ENCODE measurements at regions not wholly inside any gene's neighbourhood (a gene's known extent, or its start where the extent isn't known, plus 50 kb on each side); places are given as distances from the start of the nearest gene placed in this dataset.

- CTCF ChIA-PET (ENCODE audit: low intra/inter-chr PET ratio, low total read pairs): no interaction called here
- Histone ChIP-seq H4K20me1 (ENCODE audit: insufficient read depth, low read length) (no peaks in the 10 kb centered on the region), H3K9me3 (ENCODE audit: low read length) (peaks cover 80% of the 10 kb centered on the region), H3K4me3 (replicated peaks in 1 of 3; ENCODE audit: insufficient read depth in 1 of 3, low read depth in 2 of 3, low read length in 3 of 3) (no peak overlapping the region), H3K9ac (ENCODE audit: insufficient read depth, low read depth, low read length) (no peak overlapping the region), H3K79me2 (ENCODE audit: insufficient read depth, low read length) (no peaks in the 10 kb centered on the region), H3K4me1 (ENCODE audit: insufficient read depth, low read length) (no peaks in the 10 kb centered on the region), H3K36me3 (replicated peaks in 1 of 2; ENCODE audit: control insufficient read depth in 1 of 2, insufficient read depth in 2 of 2, low read length in 2 of 2) (no peaks in the 10 kb centered on the region), H3K27me3 (ENCODE audit: control insufficient read depth in 1 of 2, insufficient read depth in 2 of 2, low read length in 2 of 2) (no peaks in the 10 kb centered on the region), H3K27ac (ENCODE audit: extremely low read length, insufficient read depth, low read length) (no peak overlapping the region), H2AFZ (ENCODE audit: low read length) (no peak overlapping the region), H3K4me2 (ENCODE audit: low read depth, low read length) (no peak overlapping the region)
- WGBS (ENCODE audit: low lambda C conversion rate): 12% methylated on average over 8 of the region's 8 CpGs
- FAIRE-seq (no peak), DNase-seq (ENCODE audit: low spot score) (no peak), ATAC-seq (no peak)
- in situ Hi-C loops (cut with HindIII; ENCODE audit: extremely low pct_ligation_motif_present, low pct_unique_long_range_greater_than_20kb): no loop called here
- BruUV-seq (replicated peaks): no TSS peak
- POLR2A ChIA-PET: no interaction called here
- TF ChIP-seq ZNF20 (CRISPR knock-in tag; IDR thresholded peaks at IDR 0.05): no peak
- TF ChIP-seq ZNF639 (CRISPR knock-in tag; conservative IDR thresholded peaks at IDR 0.05): no peak
- no peak for TF ChIP-seq HHEX (CRISPR knock-in tag; IDR thresholded peaks at IDR 0.05)
- intact Hi-C loops (cut with micrococcal nuclease; ENCODE audit: unreplicated experiment): no loop called here
Measured at GRCh38 chr14:98593361-98593761, 678.6 kb downstream of the BCL11B start.

GRCh38 chr14:98594156-98594555 lies 677.8 kb downstream of the BCL11B start:
- in situ Hi-C loops (cut with HindIII; ENCODE audit: extremely low pct_ligation_motif_present, low pct_unique_long_range_greater_than_20kb): no loop called here
- Histone ChIP-seq H3K4me3 (replicated peaks in 1 of 3; ENCODE audit: insufficient read depth in 1 of 3, low read depth in 2 of 3, low read length in 3 of 3) (no peak overlapping the region), H3K27ac (ENCODE audit: extremely low read length, insufficient read depth, low read length) (no peak overlapping the region), H3K27me3 (ENCODE audit: control insufficient read depth in 1 of 2, insufficient read depth in 2 of 2, low read length in 2 of 2) (no peaks in the 10 kb centered on the region), H3K79me2 (ENCODE audit: insufficient read depth, low read length) (no peaks in the 10 kb centered on the region), H3K4me1 (ENCODE audit: insufficient read depth, low read length) (no peaks in the 10 kb centered on the region), H2AFZ (ENCODE audit: low read length) (no peak overlapping the region), H3K9ac (ENCODE audit: insufficient read depth, low read depth, low read length) (no peak overlapping the region), H3K36me3 (replicated peaks in 1 of 2; ENCODE audit: control insufficient read depth in 1 of 2, insufficient read depth in 2 of 2, low read length in 2 of 2) (no peaks in the 10 kb centered on the region), H3K9me3 (ENCODE audit: low read length) (peaks cover 80% of the 10 kb centered on the region), H4K20me1 (ENCODE audit: insufficient read depth, low read length) (no peaks in the 10 kb centered on the region), H3K4me2 (ENCODE audit: low read depth, low read length) (no peak overlapping the region)
- DNase-seq (ENCODE audit: low spot score) (no peak), FAIRE-seq (no peak), ATAC-seq (no peak)
- intact Hi-C loops (cut with micrococcal nuclease; ENCODE audit: unreplicated experiment): no loop called here
- CTCF ChIA-PET (ENCODE audit: low intra/inter-chr PET ratio, low total read pairs): no interaction called here
- POLR2A ChIA-PET: no interaction called here
- 40% methylated on average over 5 of the region's 5 CpGs for WGBS (ENCODE audit: low lambda C conversion rate)
- BruUV-seq (replicated peaks): no TSS peak
- TF ChIP-seq E2F2 (CRISPR knock-in tag; IDR thresholded peaks at IDR 0.05; ENCODE audit: borderline replicate concordance) (no peak), GPBP1L1 (CRISPR knock-in tag; IDR thresholded peaks at IDR 0.05) (no peak), SRSF9 (IDR thresholded peaks at IDR 0.05; ENCODE audit: borderline replicate concordance, insufficient read depth, low read depth, low read length, poor library complexity, severe bottlenecking) (no peak), TOE1 (CRISPR knock-in tag; IDR thresholded peaks at IDR 0.05) (no peak), ZKSCAN5 (CRISPR knock-in tag; IDR thresholded peaks at IDR 0.05) (no peak), ATF7-NPFF (CRISPR knock-in tag; IDR thresholded peaks at IDR 0.05; ENCODE audit: low read depth) (no peak), HINFP (CRISPR knock-in tag; IDR thresholded peaks at IDR 0.05; ENCODE audit: low read depth) (no peak), NBN (conservative IDR thresholded peaks at IDR 0.05) (no peak), SIX1 (CRISPR knock-in tag; IDR thresholded peaks at IDR 0.05; ENCODE audit: borderline replicate concordance) (no peak), HOXA9 (CRISPR knock-in tag; IDR thresholded peaks at IDR 0.05; ENCODE audit: borderline replicate concordance) (no peak), ZNF644 (CRISPR knock-in tag; IDR thresholded peaks at IDR 0.05; ENCODE audit: low read depth) (no peak), ZNF775 (CRISPR knock-in tag; IDR thresholded peaks at IDR 0.05; ENCODE audit: borderline replicate concordance) (no peak)

Measured in HepG2 (cell line).